HG03521 (cell line): ENCODE measurements at regions not wholly inside any gene's neighbourhood (a gene's known extent, or its start where the extent isn't known, plus 50 kb on each side); places are given as distances from the start of the nearest gene placed in this dataset.
"Not testable (repeated sequence)": the region's sequence is repeated elsewhere in the genome, so short reads cannot be mapped to it uniquely, and the experiment has no call there.

Experiments used
- ATAC-seq: cut with Tn5 transposase; IDR thresholded peaks from one replicate; pipeline ENCODE4 v1.9.1; 2021; ENCODE audit warnings: mild to moderate bottlenecking, moderate library complexity; ENCODE audit not compliant: unreplicated experiment

- no peak for ATAC-seq
Measured at GRCh38 chr5:86671536-86671935, 53.8 kb downstream of the COX7C start.

DNA sequence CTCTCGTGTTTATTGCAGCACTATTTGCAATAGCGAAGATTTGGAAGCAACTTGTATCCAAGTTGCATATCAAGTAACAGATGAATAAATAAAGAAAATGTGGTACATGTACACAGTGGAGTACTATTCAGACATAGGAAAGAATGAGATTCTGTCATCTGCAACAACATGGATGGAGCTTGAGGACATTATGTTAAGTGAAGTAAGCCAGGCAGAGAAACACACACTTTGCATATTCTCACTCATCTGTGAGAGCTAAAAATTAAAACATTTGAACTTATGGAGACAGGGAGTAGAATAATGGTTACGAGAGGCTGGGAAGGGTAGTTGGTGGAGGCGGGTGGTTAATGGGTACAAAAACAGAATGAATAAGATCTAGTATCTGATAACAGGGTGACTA lies 56.3 kb downstream of the COX7C start:
- no peak for ATAC-seq

DNA sequence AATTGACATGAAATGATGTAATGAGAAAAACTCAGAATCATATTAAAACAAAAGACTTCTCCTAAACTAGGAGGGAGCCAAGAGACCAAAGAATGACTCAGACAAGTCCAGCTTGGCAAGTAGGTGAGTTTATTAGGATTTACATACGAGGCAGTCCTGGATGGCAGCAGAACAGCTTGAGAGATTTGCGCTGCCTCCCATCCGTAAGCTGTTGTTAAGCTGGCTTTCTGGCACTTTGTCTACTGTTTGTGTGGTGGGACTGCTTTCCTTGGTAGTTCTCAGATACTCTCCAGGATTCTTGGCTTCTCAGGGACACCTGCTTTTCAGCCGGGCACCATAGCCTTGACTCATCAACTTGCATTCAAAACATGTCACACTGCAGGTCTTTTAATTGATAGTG lies 57.6 kb downstream of the COX7C start:
- no peak for ATAC-seq

DNA sequence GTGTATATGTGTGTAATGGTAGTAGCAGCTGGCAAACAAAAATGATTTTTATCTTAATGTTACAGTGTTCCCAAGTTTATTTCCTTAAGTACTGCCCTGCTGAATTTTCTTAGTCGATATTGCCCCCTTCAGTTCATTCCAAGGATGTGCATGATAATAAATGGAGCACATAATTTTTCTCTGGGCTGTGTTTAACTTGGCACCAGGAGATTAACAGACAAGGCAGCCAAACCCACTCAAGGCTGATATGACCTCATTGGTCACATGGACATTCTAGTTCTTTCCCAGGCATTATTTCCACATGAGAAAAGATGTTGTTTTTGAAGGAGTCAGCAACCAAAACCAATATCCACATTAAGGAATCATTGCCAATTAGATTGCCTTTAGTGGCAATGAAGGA lies 61.8 kb downstream of the COX7C start:
- peak; percentile 64 for ATAC-seq

DNA sequence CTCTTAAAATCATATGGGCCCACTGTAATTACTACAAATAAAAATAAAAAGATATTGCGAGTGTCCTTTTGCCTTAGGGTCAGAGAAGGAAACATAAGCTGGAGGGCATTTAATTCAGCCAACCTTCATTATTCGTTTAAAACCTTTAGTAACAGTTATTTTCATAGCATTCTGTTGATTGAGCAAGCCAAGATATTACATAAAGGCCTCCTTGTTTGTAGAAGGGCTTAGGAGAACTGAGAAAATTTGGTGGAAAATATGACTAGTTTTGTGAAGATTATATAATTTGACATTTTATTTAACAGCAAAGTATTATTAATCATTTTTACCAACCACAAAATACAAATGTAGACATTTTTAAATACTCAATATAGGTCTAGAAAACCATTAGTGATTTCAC lies 62.2 kb downstream of the COX7C start:
- ATAC-seq: no peak

DNA sequence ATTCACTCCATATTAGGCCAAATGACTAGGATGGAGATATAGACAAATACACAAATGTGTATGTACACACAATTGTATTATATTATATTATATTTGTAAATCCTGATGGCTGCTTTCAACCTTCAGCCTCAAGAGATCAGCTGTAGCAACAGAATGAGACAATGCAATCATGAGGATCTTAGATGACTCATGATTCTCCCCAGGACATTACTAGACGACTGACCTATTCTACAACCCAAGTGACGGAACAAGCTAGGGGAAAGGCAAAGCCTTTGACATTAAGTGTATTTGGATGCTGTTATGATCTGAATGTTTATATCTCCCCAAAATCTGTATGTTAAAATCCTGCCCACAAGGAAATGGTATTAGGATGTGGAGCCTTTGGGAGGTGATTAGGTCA lies 66.5 kb downstream of the COX7C start:
- ATAC-seq: no peak

- ATAC-seq: no peak
Measured at GRCh38 chr5:86686046-86686445, 68.3 kb downstream of the COX7C start.

GRCh38 chr5:86688406-86688805 lies 70.7 kb downstream of the COX7C start:
- ATAC-seq: no peak

DNA sequence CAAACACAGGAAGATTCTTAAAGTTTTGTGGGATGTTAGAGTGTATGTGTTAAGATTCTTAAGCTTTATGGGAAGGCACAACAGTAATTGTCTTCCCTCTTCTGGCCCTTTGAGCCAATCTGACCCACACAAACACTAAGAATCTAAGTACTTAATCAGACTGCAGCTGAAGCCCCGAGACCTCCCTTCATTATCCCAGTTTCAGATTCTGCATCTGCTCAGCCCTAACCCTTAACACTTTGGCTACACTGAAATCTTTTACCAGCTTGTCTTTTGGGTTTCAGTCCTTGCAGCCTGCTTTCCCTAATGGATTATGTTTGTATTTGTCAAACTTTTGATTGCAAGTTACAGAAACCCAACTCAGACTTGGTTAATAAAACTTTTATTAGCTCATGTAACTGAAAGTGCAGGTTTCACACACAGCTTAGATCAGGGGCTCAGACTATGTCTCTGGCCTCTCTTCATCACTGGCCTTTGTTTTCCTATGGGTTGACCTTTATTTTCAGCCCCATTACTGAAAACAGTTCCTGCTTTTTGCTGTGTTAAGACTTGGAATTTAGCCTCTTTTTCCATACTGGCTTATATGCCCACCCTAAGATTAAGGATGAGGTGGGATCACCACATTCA lies 71.5 kb downstream of the COX7C start:
- ATAC-seq: no peak

- ATAC-seq: no peak
Measured at GRCh38 chr5:86709157-86709881, 91.6 kb downstream of the COX7C start.

GRCh38 chr5:86716121-86716520 lies 98.4 kb downstream of the COX7C start:
- ATAC-seq: no peak

- ATAC-seq: not testable (repeated sequence)
Measured at GRCh38 chr5:86731319-86732117, 113.8 kb downstream of the COX7C start.

DNA sequence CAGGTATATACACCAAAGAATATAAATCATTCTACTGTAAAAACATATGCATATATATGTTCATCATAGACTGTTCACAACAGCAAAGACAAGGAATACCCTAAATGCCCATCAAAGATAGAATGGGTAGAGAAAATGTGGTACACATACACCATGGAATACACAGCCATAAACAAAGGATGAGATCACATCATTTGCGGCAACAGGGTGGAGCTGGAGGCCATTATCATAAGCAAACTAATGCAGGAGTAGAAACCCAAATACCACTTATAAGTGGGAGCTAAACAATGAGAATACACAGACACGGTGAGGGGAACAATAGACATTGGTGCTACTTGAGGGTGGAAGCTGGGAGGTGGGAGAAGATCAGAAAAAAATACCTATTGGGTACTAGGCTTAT lies 117.6 kb downstream of the COX7C start:
- ATAC-seq: no peak

- no peak for ATAC-seq
Measured at GRCh38 chr5:86737579-86737978, 119.8 kb downstream of the COX7C start.

- no peak for ATAC-seq
Measured at GRCh38 chr5:86748538-86749105, 130.9 kb downstream of the COX7C start.

DNA sequence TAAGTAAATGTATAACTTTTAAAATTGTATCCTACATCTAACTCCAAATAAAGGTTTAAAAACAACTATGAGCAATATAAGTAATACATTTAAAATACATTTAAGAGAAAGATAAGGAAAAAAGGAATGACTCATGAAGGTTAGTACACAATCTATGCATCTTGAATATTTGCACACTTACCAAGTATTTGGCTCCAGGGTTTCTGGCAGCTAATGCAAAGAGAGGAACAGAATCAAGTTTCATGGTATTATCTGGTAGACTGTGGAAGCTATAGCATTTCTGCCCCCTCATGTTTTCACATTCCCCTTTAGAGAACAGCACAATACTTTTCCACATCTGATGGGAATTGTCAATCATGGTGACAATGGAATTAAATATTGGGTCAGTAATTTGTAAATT lies 132.1 kb downstream of the COX7C start:
- no peak for ATAC-seq

- no peak for ATAC-seq
Measured at GRCh38 chr5:86756839-86757238, 139.1 kb downstream of the COX7C start.

GRCh38 chr5:86757824-86758223 lies 140.1 kb downstream of the COX7C start:
- ATAC-seq: no peak

GRCh38 chr5:86760661-86761060 lies 142.9 kb downstream of the COX7C start:
- ATAC-seq: no peak

DNA sequence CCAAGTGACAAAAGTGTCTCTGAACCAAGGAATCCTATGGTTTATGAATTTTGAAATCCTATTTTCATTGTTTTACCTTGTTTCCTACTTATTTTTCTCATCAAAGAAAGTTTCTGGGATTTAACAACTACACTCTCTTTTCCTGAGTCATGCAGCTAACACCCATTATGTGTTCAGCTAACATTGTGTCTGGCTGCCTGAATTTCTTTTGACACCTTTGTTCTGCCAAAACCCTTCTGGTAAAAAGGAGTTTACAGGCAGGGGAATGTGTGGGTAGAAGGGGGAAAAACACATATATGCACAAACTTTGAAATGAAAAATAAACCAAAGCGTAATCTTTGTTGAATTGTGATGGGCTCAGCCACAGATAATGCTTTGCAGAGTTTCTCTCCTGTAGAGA lies 146.2 kb downstream of the COX7C start:
- ATAC-seq: no peak

DNA sequence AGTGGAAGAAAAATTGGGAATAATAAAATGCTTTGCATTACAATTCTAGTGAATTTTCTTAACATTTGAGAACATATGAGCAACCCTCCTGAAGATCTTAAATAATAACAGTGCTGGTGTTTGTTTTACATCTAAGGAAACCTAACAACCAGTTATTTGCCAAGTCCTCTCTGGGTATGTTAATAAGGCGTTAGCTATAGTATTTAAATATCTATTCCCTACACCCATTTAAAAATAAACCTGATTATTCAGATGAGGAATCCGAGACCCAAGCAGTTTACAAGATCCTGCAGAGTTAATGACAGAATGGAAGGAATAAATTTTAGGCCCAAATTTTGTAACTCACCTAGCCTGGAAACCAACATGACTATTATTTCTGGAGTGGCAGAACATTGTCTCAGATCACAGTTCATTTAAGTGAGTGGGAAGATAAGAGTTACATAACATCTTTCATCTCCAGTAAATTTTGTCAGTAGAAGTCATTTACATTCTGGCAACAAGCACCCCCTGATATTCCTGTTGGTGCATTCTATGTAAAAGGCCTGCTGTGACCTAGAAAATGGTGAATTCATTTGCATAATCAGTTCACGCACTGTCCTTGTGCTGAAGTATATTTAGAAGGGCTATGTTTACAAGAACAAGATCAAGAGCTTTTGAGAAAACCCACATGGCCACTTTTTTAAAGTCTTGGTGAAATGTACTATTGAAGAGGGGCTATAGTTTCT lies 148.2 kb downstream of the COX7C start:
- no peak for ATAC-seq
